HCT116 (cell line): ENCODE measurements at regions not wholly inside any gene's neighbourhood (a gene's known extent, or its start where the extent isn't known, plus 50 kb on each side); places are given as distances from the start of the nearest gene placed in this dataset.

Source experiments
- ATAC-seq: fragments of 200-7000 bp; cut with Tn5 transposase; 2 replicates; pipeline ENCODE4 v1.9.1; 2020; ENCODE audit warnings: mild to moderate bottlenecking, moderate library complexity
- BruUV-seq: library from RNA; stranded (reverse); fragments of 400-500 nt; replicated peaks from 2 replicates; lab custom pipeline; 2021; lab: Mats Ljungman, UMichigan
- CTCF ChIA-PET: fragments of 300-600 bp; sonication (Branson Sonifier 250); formaldehyde crosslinking; loops from one replicate; lab custom pipeline; 2021; ENCODE audit warnings: antibody characterized with exemption; lab: Charles Lee
- POLR2A ChIA-PET: fragments of 300-600, 350-600 bp; sonication (Branson Sonifier 250); formaldehyde crosslinking; loops from one replicate; lab custom pipeline; 2021; ENCODE audit warnings: antibody characterized with exemption; lab: Charles Lee
- RAD21 ChIA-PET, 2 experiments: fragments of 300-600 bp; sonication (Branson Sonifier 250); formaldehyde crosslinking; loops; one replicate each; lab custom pipeline; 2023; ENCODE audit warnings: low total read pairs in 2 of 2; ENCODE audit not compliant: uncharacterized antibody in 2 of 2, unreplicated experiment in 2 of 2, low non-redundant PET in 1 of 2; lab: Charles Lee
- DNase-seq: peaks from one replicate; pipeline ENCODE4 v3.0.0-alpha.2; 2010; ENCODE audit warnings: low read depth, low spot score
- H2AFZ ChIP-seq: fragments of 200-600 bp; shearing (Covaris generic), sonication (generic); 2 replicates; pipeline ENCODE4 v1.6.1; 2017; ENCODE audit warnings: low read depth, mixed run types, mixed read lengths, antibody characterized with exemption, low read length; ENCODE audit not compliant: poor library complexity, severe bottlenecking
- H3K27ac ChIP-seq: 2 replicates; pipeline ENCODE4 v1.5.1; 2012; ENCODE audit warnings: low read depth, low read length
- H3K27me3 ChIP-seq: fragments of 200-600 bp; sonication (generic); 2 replicates; pipeline ENCODE4 v1.6.1; 2016; ENCODE audit warnings: mixed run types, low read length, mixed read lengths; ENCODE audit not compliant: insufficient read depth
- H3K36me3 ChIP-seq, 2 experiments: fragments of 200-500 bp in 1 of 2; fragments of 200-600 bp in 1 of 2; sonication (Bioruptor generic) in 1 of 2; sonication (generic) in 1 of 2; 2 replicates each; pipeline versions ENCODE4 v1.5.1 to v1.6.1; 2014 to 2016; ENCODE audit warnings: low read length in 2 of 2, inconsistent platforms in 1 of 2, mixed read lengths in 1 of 2, mixed run types in 1 of 2; ENCODE audit not compliant: insufficient read depth in 2 of 2, control insufficient read depth in 1 of 2
- H3K4me1 ChIP-seq, 2 experiments: fragments of 200-600 bp in 1 of 2; sonication (generic) in 1 of 2; 2 replicates each; pipeline versions ENCODE4 v1.5.1 to v1.6.1; 2012 to 2017; ENCODE audit warnings: low read length in 2 of 2, inconsistent platforms in 1 of 2, mild to moderate bottlenecking in 1 of 2, mixed read lengths in 1 of 2, mixed run types in 1 of 2, moderate library complexity in 1 of 2; ENCODE audit not compliant: insufficient read depth in 2 of 2, control insufficient read depth in 1 of 2
- H3K4me2 ChIP-seq: fragments of 200-600 bp; sonication (generic); 2 replicates; pipeline ENCODE4 v1.6.1; 2017; ENCODE audit warnings: mixed run types, low read length, mixed read lengths
- H3K4me3 ChIP-seq, 2 experiments: fragments of 200-600 bp in 1 of 2; sonication (generic) in 1 of 2; replicated peaks in 1 of 2; 2 replicates each; pipeline ENCODE4 v1.5.1; 2011 to 2016; ENCODE audit warnings: low read length in 2 of 2, control low read depth in 1 of 2, low read depth in 1 of 2, mild to moderate bottlenecking in 1 of 2, mixed read lengths in 1 of 2, mixed run types in 1 of 2
- H3K79me2 ChIP-seq: fragments of 200-600 bp; sonication (generic); 2 replicates; pipeline ENCODE4 v1.6.1; 2017; ENCODE audit warnings: mild to moderate bottlenecking, mixed run types, low read length, moderate library complexity, mixed read lengths; ENCODE audit not compliant: insufficient read depth
- H3K9ac ChIP-seq: fragments of 200-600 bp; sonication (generic); 2 replicates; pipeline ENCODE4 v1.6.1; 2016; ENCODE audit warnings: low read length, mixed read lengths
- H3K9me2 ChIP-seq: fragments of 200-600 bp; sonication (generic), shearing (Covaris generic); 2 replicates; pipeline ENCODE4 v1.6.1; 2017; ENCODE audit warnings: mixed run types, mild to moderate bottlenecking, moderate library complexity; ENCODE audit not compliant: insufficient read depth
- H3K9me3 ChIP-seq, 2 experiments: fragments of 200-500 bp in 1 of 2; fragments of 200-600 bp in 1 of 2; sonication (Bioruptor generic) in 1 of 2; sonication (generic) in 1 of 2; 2 replicates each; pipeline ENCODE4 v1.6.1; 2014 to 2017; ENCODE audit warnings: low read length in 2 of 2, mixed read lengths in 2 of 2, inconsistent platforms in 1 of 2, low read depth in 1 of 2, mild to moderate bottlenecking in 1 of 2, mixed run types in 1 of 2, moderate library complexity in 1 of 2; ENCODE audit not compliant: control insufficient read depth in 1 of 2, insufficient read depth in 1 of 2
- H4K20me1 ChIP-seq: fragments of 200-600 bp; sonication (generic), shearing (Covaris generic); 2 replicates; pipeline ENCODE4 v1.6.1; 2017; ENCODE audit warnings: mixed run types, mild to moderate bottlenecking, moderate library complexity; ENCODE audit not compliant: insufficient read depth
- CBX3 ChIP-seq: IDR thresholded peaks from 2 replicates; pipeline ENCODE4 v1.6.1; 2012; ENCODE audit warnings: low read depth
- CEBPB ChIP-seq: IDR thresholded peaks from 2 replicates; pipeline ENCODE4 v1.6.1; 2012; ENCODE audit warnings: low read depth
- EGR1 ChIP-seq: IDR thresholded peaks from 2 replicates; pipeline ENCODE4 v1.6.1; 2012; ENCODE audit warnings: low read depth
- ELF1 ChIP-seq: IDR thresholded peaks from 2 replicates; pipeline ENCODE4 v1.6.1; 2012; ENCODE audit warnings: low read depth, borderline replicate concordance
- EZH2phosphoT487 ChIP-seq: fragments of 200-600 bp; IDR thresholded peaks from 2 replicates; pipeline ENCODE4 v1.6.1; 2018; ENCODE audit warnings: antibody characterized with exemption, borderline replicate concordance
- FOSL1 ChIP-seq: IDR thresholded peaks from 2 replicates; pipeline ENCODE4 v1.6.1; 2012; ENCODE audit warnings: low read depth
- RAD21 ChIP-seq: IDR thresholded peaks from 2 replicates; pipeline ENCODE4 v1.6.1; 2012; ENCODE audit warnings: low read depth, mild to moderate bottlenecking
- SIN3A ChIP-seq: IDR thresholded peaks from 2 replicates; pipeline ENCODE4 v1.6.1; 2012; ENCODE audit warnings: low read depth
- SP1 ChIP-seq: IDR thresholded peaks from 2 replicates; pipeline ENCODE4 v1.6.1; 2012; ENCODE audit warnings: low read depth
- SRF ChIP-seq: IDR thresholded peaks from 2 replicates; pipeline ENCODE4 v1.6.1; 2012; ENCODE audit warnings: low read depth
- TCF7L2 ChIP-seq: IDR thresholded peaks from 2 replicates; pipeline ENCODE4 v1.7.0; 2011; ENCODE audit warnings: borderline replicate concordance, inconsistent platforms; ENCODE audit not compliant: insufficient read depth, insufficient read length; ENCODE audit errors: extremely low read depth
- YY1 ChIP-seq: IDR thresholded peaks from 2 replicates; pipeline ENCODE4 v1.6.1; 2011; ENCODE audit warnings: low read length, low read depth, moderate library complexity, mild to moderate bottlenecking; ENCODE audit not compliant: insufficient replicate concordance; ENCODE audit errors: extremely low read depth
- intact Hi-C: fragments of 100-400 bp; cut with micrococcal nuclease; formaldehyde crosslinking; loops from 2 replicates; pipeline ENCODE4 v1.10.0; 2022
- TF ChIP-seq, protein P1 (sequence below): IDR thresholded peaks from 2 replicates; pipeline ENCODE4 v1.6.1; 2011; ENCODE audit warnings: mild to moderate bottlenecking, low read length, moderate library complexity; ENCODE audit not compliant: insufficient replicate concordance; ENCODE audit errors: extremely low read depth
- TF ChIP-seq, protein P2 (sequence below): IDR thresholded peaks from 2 replicates; pipeline ENCODE4 v1.6.1; 2012
- TF ChIP-seq, protein P3 (sequence below): IDR thresholded peaks from 2 replicates; pipeline ENCODE4 v1.6.1; 2012; ENCODE audit warnings: low read depth
- TF ChIP-seq, protein P4 (sequence below): IDR thresholded peaks from 2 replicates; pipeline ENCODE4 v1.6.1; 2012
- TF ChIP-seq, protein P5 (sequence below), 3 experiments: fragments of 200-600 bp in 1 of 3; sonication (generic) in 1 of 3; IDR thresholded peaks in 2 of 3; conservative IDR thresholded peaks in 1 of 3; 2 replicates each; pipeline ENCODE4 v1.5.1; 2012 to 2017; ENCODE audit warnings: low read depth in 2 of 3, low read length in 2 of 3, antibody characterized with exemption in 1 of 3, borderline replicate concordance in 1 of 3, control low read depth in 1 of 3, mild to moderate bottlenecking in 1 of 3, mixed read lengths in 1 of 3, mixed run types in 1 of 3, moderate library complexity in 1 of 3; ENCODE audit not compliant: insufficient read depth in 1 of 3

DNA sequence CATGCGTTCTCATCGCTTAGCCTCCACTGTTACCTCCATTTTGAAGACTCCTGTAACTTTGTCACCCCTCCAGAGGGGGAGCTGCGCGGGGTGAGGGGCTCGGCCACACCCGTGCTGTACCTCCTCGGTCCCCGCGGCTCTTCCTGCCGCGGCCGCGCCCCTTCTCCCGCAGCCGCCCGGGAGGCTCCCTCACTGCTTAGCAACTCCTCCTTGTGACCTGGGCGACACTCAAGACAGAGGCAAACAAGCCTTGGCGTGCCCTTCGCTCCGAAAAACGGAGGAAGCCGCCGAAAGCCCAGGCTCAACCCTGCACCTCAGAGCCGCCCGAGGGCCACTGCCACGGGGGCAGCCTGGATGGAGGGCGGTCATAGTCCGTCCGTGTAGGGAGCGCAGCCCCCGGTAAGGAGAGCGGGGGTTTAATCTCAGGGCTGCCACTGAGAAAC, 494.3 kb downstream of the FOXO1 start:
- Histone ChIP-seq H3K27me3 (no peaks in the 10 kb centered on the region), H3K9me2 (no peaks in the 10 kb centered on the region), H3K4me3 (no peak overlapping the region), H3K4me2 (no peak overlapping the region), H3K9ac (no peak overlapping the region), H4K20me1 (no peaks in the 10 kb centered on the region), H3K4me1 (peaks cover 0 to 11% of the 10 kb centered on the region in 2 experiments; a peak in 2 of 4 replicates), H3K36me3 (no peaks in the 10 kb centered on the region; a peak in 1 of 4 replicates), H3K9me3 (no peaks in the 10 kb centered on the region), H3K79me2 (no peaks in the 10 kb centered on the region), H3K27ac (no peak overlapping the region), H2AFZ (no peak overlapping the region)
- intact Hi-C loops = no loop called here
- ATAC-seq (no peak), DNase-seq (no peak)
- POLR2A ChIA-PET = no interaction called here
- TF ChIP-seq, protein P1, sequence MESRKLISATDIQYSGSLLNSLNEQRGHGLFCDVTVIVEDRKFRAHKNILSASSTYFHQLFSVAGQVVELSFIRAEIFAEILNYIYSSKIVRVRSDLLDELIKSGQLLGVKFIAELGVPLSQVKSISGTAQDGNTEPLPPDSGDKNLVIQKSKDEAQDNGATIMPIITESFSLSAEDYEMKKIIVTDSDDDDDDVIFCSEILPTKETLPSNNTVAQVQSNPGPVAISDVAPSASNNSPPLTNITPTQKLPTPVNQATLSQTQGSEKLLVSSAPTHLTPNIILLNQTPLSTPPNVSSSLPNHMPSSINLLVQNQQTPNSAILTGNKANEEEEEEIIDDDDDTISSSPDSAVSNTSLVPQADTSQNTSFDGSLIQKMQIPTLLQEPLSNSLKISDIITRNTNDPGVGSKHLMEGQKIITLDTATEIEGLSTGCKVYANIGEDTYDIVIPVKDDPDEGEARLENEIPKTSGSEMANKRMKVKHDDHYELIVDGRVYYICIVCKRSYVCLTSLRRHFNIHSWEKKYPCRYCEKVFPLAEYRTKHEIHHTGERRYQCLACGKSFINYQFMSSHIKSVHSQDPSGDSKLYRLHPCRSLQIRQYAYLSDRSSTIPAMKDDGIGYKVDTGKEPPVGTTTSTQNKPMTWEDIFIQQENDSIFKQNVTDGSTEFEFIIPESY = no peak
- TF ChIP-seq TCF7L2 = no peak
- no peak for TF ChIP-seq RAD21
- no peak for TF ChIP-seq YY1
- TF ChIP-seq, protein P2, sequence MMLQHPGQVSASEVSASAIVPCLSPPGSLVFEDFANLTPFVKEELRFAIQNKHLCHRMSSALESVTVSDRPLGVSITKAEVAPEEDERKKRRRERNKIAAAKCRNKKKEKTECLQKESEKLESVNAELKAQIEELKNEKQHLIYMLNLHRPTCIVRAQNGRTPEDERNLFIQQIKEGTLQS = no peak
- TF ChIP-seq SP1 = no peak
- TF ChIP-seq SIN3A = no peak
- TF ChIP-seq, protein P3, sequence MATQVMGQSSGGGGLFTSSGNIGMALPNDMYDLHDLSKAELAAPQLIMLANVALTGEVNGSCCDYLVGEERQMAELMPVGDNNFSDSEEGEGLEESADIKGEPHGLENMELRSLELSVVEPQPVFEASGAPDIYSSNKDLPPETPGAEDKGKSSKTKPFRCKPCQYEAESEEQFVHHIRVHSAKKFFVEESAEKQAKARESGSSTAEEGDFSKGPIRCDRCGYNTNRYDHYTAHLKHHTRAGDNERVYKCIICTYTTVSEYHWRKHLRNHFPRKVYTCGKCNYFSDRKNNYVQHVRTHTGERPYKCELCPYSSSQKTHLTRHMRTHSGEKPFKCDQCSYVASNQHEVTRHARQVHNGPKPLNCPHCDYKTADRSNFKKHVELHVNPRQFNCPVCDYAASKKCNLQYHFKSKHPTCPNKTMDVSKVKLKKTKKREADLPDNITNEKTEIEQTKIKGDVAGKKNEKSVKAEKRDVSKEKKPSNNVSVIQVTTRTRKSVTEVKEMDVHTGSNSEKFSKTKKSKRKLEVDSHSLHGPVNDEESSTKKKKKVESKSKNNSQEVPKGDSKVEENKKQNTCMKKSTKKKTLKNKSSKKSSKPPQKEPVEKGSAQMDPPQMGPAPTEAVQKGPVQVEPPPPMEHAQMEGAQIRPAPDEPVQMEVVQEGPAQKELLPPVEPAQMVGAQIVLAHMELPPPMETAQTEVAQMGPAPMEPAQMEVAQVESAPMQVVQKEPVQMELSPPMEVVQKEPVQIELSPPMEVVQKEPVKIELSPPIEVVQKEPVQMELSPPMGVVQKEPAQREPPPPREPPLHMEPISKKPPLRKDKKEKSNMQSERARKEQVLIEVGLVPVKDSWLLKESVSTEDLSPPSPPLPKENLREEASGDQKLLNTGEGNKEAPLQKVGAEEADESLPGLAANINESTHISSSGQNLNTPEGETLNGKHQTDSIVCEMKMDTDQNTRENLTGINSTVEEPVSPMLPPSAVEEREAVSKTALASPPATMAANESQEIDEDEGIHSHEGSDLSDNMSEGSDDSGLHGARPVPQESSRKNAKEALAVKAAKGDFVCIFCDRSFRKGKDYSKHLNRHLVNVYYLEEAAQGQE = no peak
- no peak for TF ChIP-seq CEBPB
- TF ChIP-seq, protein P4, sequence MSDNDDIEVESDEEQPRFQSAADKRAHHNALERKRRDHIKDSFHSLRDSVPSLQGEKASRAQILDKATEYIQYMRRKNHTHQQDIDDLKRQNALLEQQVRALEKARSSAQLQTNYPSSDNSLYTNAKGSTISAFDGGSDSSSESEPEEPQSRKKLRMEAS = no peak
- TF ChIP-seq EZH2phosphoT487 = no peak
- TF ChIP-seq SRF = no peak
- no peak for TF ChIP-seq EGR1
- TF ChIP-seq, protein P5, sequence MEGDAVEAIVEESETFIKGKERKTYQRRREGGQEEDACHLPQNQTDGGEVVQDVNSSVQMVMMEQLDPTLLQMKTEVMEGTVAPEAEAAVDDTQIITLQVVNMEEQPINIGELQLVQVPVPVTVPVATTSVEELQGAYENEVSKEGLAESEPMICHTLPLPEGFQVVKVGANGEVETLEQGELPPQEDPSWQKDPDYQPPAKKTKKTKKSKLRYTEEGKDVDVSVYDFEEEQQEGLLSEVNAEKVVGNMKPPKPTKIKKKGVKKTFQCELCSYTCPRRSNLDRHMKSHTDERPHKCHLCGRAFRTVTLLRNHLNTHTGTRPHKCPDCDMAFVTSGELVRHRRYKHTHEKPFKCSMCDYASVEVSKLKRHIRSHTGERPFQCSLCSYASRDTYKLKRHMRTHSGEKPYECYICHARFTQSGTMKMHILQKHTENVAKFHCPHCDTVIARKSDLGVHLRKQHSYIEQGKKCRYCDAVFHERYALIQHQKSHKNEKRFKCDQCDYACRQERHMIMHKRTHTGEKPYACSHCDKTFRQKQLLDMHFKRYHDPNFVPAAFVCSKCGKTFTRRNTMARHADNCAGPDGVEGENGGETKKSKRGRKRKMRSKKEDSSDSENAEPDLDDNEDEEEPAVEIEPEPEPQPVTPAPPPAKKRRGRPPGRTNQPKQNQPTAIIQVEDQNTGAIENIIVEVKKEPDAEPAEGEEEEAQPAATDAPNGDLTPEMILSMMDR (IDR thresholded peaks at IDR 0.05 in 2 of 3, conservative IDR thresholded peaks at IDR 0.05 in 1 of 3; ENCODE audit: borderline replicate concordance in 1 of 3, insufficient read depth in 1 of 3, low read depth in 2 of 3, low read length in 2 of 3) = no peak
- TF ChIP-seq ELF1 = no peak
- TF ChIP-seq FOSL1 = no peak
- no peak for TF ChIP-seq CBX3
- RAD21 ChIA-PET = no interaction called here
- CTCF ChIA-PET = no interaction called here
- no TSS peak for BruUV-seq
